Heart right ventricle (tissue), 16 donors: ENCODE measurements at regions not wholly inside any gene's neighbourhood (a gene's known extent, or its start where the extent isn't known, plus 50 kb on each side); places are given as distances from the start of the nearest gene placed in this dataset.

Experiments used
- ATAC-seq, 8 donors: fragments of 200-7000 bp; cut with Tn5 transposase; one replicate each; pipeline ENCODE4 v1.9.1; 2020; ENCODE audit warnings: mild to moderate bottlenecking in 8 of 8, moderate library complexity in 8 of 8, moderate number of reproducible peaks in 1 of 8
- DNase-seq, 2 donors: peaks; one replicate each; pipeline ENCODE4 v3.0.0-alpha.2; 2020
- H3K27ac ChIP-seq, 10 donors: fragments of 200-600 bp; sonication (generic) in 2 of 10; one replicate each; pipeline versions ENCODE4 v1.5.0 to v1.8.0; 2020 to 2022; ENCODE audit warnings: mild to moderate bottlenecking in 3 of 10
- H3K27me3 ChIP-seq, 7 donors: fragments of 200-600 bp; one replicate each; pipeline ENCODE4 v1.8.0; 2021 to 2022; ENCODE audit warnings: mild to moderate bottlenecking in 2 of 7
- H3K36me3 ChIP-seq, 9 donors: fragments of 200-600 bp; sonication (generic) in 1 of 9; one replicate each; pipeline versions ENCODE4 v1.5.0 to v1.8.0; 2020 to 2022; ENCODE audit warnings: mild to moderate bottlenecking in 2 of 9
- H3K4me1 ChIP-seq, 9 donors: fragments of 200-600 bp; sonication (generic) in 1 of 9; one replicate each; pipeline versions ENCODE4 v1.5.0 to v1.8.0; 2020 to 2022; ENCODE audit warnings: mild to moderate bottlenecking in 4 of 9
- H3K4me3 ChIP-seq, 10 donors: fragments of 200-600 bp; sonication (generic) in 2 of 10; one replicate each; pipeline versions ENCODE4 v1.5.0 to v1.8.0; 2020 to 2022; ENCODE audit warnings: mild to moderate bottlenecking in 7 of 10, moderate library complexity in 2 of 10
- H3K9me3 ChIP-seq, 11 donors: fragments of 200-600 bp in 10 of 11; sonication (generic) in 2 of 11; one replicate each; pipeline versions ENCODE4 v1.5.0 to v1.8.0; 2013 to 2022; ENCODE audit warnings: mild to moderate bottlenecking in 2 of 11, control low read depth in 1 of 11, moderate library complexity in 1 of 11
- WGBS, 2 donors: extraction: QIAGEN DNeasy Blood & Tissue Kit; methylation state at CpG; one replicate each; pipeline ENCODE4 v1.1.7; 2013; ENCODE audit warnings: inconsistent platforms in 1 of 2; 5-methylcytosine and 5-hydroxymethylcytosine counted together
- intact Hi-C, 10 donors: fragments of 100-400 bp; cut with DNase I; formaldehyde crosslinking; loops; one replicate each; pipeline versions ENCODE4 v1.11.1 to v1.14.2; 2022
- TF ChIP-seq, protein P1 (sequence below), 9 donors: fragments of 200-600 bp; sonication (generic) in 2 of 9; IDR thresholded peaks; one replicate each; pipeline versions ENCODE4 v1.5.0 to v1.8.0; 2021 to 2022; ENCODE audit warnings: antibody characterized with exemption in 9 of 9, mild to moderate bottlenecking in 5 of 9, moderate library complexity in 1 of 9
- donor health status: Arrhythmogenic right ventricular cardiomyopathy.
- donor health status: ischemic (EF 13 %, LVEDD 7.1; RV severe dilation, severe dysfunction).
- donor health status: healthy with polysubstance abuse.
- donor health status: DM: no; HTN: yes; CAD: no.
- donor health status: DM: no; HTN: no; CAD: no.
- donor health status: ischemic (EF 25% LVEDD 6.9; RV normal size, moderate dysfunction).
- donor health status: ischemic (EF 25% LVEDD 5.7; RV mildly dilated, moderate dysfunction).
- donor health status: healthy.
- donor health status: DM: yes; HTN: yes; CAD: no.
- donor health status: Ischemic cardiomyopathy.
- donor health status: ischemic (EF 35%, LVEDD 5.7; RV mildly dilated, moderate dysfunction).
- donor health status: nonischemic (EF 11% LVEDD 7.7; RV severe dilation, severe dysfunction).
- donor health status: DM: yes; HTN: yes; CAD: no.
- donor health status: PGD.
- donor health status: ischemic (EF 29% LVEDD 5.4; RV normal size, mild dysfunction).
- donor health status: nonischemic (EF 23%, LVEDD 6.1; RV moderate dilation, normal function).

DNA sequence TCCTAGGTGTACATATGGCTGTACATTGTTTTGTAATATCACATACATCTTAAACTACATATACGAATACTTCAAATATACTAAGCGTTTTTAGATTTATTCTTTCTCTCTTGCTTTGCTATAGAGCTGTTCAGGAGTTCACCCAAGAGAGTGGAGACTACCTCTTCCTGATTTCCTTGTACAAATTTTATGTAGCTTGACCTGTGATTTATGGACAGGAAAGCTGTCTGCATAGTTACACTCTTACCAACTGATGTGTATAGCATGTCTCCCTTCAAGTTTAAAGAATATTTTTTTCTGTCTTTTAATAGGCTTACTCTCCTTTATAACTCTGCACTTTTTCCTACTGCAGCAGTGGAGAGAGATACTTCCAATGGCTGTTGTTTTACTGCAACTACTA lies 428.7 kb downstream of the NDFIP2 start:
- peaks cover 0 to 9% (median 4%) of the 10 kb centered on the region in 9 donors for H3K4me1 ChIP-seq
- ATAC-seq (no peak), DNase-seq (no peak)
- intact Hi-C loops, result loop anchor here in 1 of 10 donors (10.0 kb wide), 1 partner anchor 425 kb away; no protein-coding TSS in a partner anchor
- TF ChIP-seq, protein P1, sequence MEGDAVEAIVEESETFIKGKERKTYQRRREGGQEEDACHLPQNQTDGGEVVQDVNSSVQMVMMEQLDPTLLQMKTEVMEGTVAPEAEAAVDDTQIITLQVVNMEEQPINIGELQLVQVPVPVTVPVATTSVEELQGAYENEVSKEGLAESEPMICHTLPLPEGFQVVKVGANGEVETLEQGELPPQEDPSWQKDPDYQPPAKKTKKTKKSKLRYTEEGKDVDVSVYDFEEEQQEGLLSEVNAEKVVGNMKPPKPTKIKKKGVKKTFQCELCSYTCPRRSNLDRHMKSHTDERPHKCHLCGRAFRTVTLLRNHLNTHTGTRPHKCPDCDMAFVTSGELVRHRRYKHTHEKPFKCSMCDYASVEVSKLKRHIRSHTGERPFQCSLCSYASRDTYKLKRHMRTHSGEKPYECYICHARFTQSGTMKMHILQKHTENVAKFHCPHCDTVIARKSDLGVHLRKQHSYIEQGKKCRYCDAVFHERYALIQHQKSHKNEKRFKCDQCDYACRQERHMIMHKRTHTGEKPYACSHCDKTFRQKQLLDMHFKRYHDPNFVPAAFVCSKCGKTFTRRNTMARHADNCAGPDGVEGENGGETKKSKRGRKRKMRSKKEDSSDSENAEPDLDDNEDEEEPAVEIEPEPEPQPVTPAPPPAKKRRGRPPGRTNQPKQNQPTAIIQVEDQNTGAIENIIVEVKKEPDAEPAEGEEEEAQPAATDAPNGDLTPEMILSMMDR (IDR thresholded peaks at IDR 0.05), result no peak
- no peaks in the 10 kb centered on the region for H3K9me3 ChIP-seq
- 93 to 98% methylated on average over 2 of the region's 2 CpGs for WGBS, 2 donors
- no peaks in the 10 kb centered on the region for H3K36me3 ChIP-seq
- H3K27ac ChIP-seq, result no peak overlapping the region
- no peaks in the 10 kb centered on the region for H3K27me3 ChIP-seq
- H3K4me3 ChIP-seq, result no peak overlapping the region

DNA sequence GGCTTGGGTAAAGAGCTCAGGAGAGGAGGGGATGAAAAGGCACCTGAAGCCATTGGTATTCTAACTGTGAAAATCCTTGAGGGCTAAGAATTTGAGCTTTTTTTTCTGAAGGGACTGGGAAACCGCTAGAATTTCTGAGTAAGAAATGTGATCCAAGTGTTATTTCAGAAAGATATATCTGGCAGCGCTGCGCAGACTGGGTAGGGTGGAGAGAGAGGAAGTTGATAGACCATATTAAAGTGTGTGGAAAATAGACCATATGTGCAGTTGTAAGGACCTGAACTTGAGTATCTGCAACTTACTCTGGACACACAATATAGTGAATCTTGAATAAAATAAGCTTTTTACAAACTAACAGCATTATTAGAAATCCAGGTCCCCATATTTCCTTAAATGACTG lies 427.4 kb downstream of the NDFIP2 start:
- Histone ChIP-seq H3K4me1 (peaks cover 0 to 9% (median 4%) of the 10 kb centered on the region in 9 donors), H3K36me3 (no peaks in the 10 kb centered on the region), H3K27me3 (no peaks in the 10 kb centered on the region), H3K27ac (no peak overlapping the region), H3K4me3 (no peak overlapping the region), H3K9me3 (no peaks in the 10 kb centered on the region)
- no peak for DNase-seq
- intact Hi-C loops, result no loop called here
- WGBS, 2 donors, result 72% methylated on average over 3 of the region's 3 CpGs
- TF ChIP-seq, protein P1 (IDR thresholded peaks at IDR 0.05), result no peak
- no peak for ATAC-seq

DNA sequence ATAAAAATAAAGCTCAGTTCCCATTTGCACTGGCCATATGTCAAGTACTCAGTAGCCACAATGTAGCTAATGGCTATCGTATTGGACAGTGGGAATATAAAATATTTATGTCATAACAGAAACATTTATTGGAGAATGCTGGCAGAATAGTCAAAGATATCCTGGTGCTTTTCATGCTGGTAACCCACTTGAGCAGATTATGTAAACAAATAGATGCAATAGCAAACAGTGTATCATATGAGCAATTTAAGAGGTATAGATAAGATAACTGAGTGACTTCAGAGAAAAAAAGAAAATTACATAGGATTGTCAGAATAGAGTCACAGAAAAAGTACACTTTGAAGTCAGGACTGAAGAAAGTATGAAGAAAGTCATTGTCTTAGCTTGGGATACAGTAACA lies 426.6 kb downstream of the NDFIP2 start:
- Histone ChIP-seq H3K4me1 (peaks cover 0 to 9% (median 3%) of the 10 kb centered on the region in 9 donors), H3K27me3 (no peaks in the 10 kb centered on the region), H3K27ac (no peak overlapping the region), H3K36me3 (no peaks in the 10 kb centered on the region), H3K9me3 (no peaks in the 10 kb centered on the region), H3K4me3 (no peak overlapping the region)
- intact Hi-C loops, result no loop called here
- DNase-seq (no peak), ATAC-seq (no peak)
- WGBS, 2 donors, result 96 to 98% methylated on average over 1 of the region's 1 CpG
- TF ChIP-seq, protein P1 (IDR thresholded peaks at IDR 0.05), result no peak

DNA sequence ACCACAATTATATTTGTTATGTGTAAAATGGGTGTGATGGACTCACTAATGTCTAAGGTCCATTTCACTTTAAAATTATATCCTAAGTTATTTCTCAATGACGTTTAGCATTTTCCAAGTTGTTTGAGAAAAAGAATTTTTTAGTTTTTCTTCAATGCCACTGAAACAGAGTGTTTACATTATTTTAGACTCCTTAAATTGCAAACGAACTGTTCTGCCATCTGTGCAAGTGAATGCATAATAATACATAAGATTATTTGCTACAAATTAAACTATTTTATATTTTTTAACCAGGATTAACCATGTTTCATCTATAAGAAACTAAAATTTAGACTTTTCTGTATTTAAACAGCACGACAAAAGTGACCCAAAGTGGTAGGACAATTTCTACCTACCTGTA lies 425.4 kb downstream of the NDFIP2 start:
- no peaks in the 10 kb centered on the region for H3K27me3 ChIP-seq
- intact Hi-C loops, result no loop called here
- TF ChIP-seq, protein P1 (IDR thresholded peaks at IDR 0.05), result no peak
- DNase-seq, result no peak
- H3K27ac ChIP-seq, result no peak overlapping the region
- no peak for ATAC-seq
- no peak overlapping the region for H3K4me3 ChIP-seq
- H3K9me3 ChIP-seq, result no peaks in the 10 kb centered on the region
- WGBS, 2 donors, result 77 to 80% methylated on average over 3 of the region's 3 CpGs
- no peaks in the 10 kb centered on the region for H3K36me3 ChIP-seq
- peaks cover 0 to 9% (median 0%) of the 10 kb centered on the region in 9 donors for H3K4me1 ChIP-seq
